ENCODE measurements at regions not wholly inside any gene's neighbourhood (a gene's known extent, or its start where the extent isn't known, plus 50 kb on each side); places are given as distances from the start of the nearest gene placed in this dataset.
"Not testable (repeated sequence)": the region's sequence is repeated elsewhere in the genome, so short reads cannot be mapped to it uniquely, and the experiment has no call there.

DNA sequence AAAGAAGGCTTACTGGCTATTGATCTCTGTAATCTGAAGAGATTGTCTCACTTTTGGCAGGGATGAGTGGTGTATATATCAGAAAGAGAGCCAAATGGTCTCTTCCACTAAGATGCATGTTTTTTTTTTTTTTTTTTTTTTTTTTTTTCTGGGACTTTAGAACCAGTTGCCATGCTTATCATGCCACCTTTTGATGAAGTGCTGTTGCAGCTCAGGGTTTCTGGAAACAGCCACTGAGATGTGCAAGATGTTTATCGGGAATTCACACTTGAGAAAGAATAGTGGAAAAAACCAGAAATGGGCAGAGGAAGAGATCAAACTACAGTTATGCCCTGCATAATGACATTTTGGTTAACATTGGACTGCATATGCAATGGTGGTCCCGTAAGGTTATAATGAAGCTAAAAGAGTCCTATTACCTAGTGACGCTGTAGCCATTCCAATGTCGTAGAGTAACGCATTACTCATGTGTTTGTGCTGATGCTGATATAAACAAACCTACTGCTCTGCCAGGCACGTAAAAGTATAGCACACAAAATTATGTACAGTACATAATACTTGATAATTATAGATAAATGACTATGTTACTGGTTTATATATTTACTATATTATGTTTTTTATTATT lies 121.0 kb downstream of the KLF5 start:
- no peak for DNase-seq
- in situ Hi-C loops (cut with MboI; ENCODE audit: low pct_unique_long_range_greater_than_20kb, low sequenced_read_pairs): no loop called here

DNA sequence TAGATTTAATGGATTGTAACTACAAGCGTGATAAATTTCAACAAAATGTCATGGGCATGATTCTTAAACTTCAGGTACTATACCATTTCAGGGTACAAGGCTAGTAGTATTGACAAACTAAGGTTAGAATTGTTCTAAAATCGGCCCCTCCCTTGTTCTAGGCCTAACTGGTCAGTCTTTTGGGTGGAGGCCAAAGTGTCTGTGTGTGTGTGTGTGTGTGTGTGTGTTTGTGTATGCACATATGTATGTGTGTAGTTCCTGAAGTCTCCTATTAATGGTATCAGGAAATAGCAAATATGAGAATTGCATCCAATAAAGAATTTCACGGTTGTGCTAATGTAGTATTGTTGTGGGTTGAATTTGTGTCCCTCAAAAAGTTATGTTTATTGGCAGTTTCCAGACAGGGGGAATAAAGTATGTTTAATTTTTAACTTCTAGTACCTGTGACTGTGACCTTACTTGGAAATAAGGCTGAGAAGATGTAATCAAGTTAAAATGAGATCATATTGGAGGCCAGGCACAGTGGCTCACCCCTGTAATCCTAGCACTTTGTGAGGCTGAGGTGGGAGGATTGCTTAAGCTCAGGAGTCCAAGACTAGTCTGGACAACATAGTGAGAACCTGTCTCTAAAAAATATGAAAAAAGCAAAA lies 119.2 kb downstream of the KLF5 start:
- no peak for DNase-seq
- in situ Hi-C loops (cut with MboI; ENCODE audit: low pct_unique_long_range_greater_than_20kb, low sequenced_read_pairs): no loop called here

DNA sequence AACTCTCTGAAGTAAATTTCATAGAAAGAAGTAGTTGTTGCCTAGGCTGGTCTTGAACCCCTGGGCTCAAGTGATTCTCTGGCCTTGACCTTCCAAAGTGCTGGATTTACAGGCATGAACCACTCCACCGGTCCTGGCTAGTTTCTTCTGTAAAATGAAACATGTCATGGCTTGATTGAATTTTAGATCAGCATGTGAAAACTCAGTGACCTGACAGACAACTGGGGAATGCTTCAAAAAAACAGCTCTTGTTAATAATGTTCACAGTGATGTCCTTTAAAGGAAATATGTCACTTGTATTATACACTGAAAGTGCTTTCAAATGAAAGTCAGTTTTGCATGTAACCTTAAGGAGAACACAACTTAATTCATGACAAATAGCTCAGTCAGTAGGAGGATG lies 118.2 kb downstream of the KLF5 start:
- no peak for DNase-seq
- in situ Hi-C loops (cut with MboI; ENCODE audit: low pct_unique_long_range_greater_than_20kb, low sequenced_read_pairs): no loop called here

DNA sequence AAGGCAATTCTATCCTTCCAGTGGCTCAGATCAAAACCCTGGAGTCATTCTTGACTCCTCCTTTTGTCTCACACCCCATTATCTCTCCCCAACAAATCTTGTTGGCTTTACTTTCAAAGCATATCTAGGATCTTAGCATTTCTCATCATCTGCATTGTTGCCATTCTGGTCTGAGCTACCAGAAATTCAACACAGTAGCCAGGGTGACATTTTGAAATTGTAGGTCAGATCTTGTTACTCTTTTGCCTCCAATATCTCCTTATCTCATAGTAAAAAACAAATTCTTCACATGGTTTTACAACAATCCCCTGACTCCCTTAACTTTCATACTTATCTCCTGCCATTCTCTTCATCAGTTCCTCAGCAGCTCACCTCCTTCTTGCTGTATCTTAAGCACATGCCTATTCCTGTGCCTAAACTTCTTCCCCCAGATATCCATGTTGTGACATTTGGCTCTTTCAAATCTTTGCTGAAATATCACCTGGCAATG lies 115.8 kb downstream of the KLF5 start:
- in situ Hi-C loops (cut with MboI; ENCODE audit: low pct_unique_long_range_greater_than_20kb, low sequenced_read_pairs): no loop called here
- DNase-seq: no peak

DNA sequence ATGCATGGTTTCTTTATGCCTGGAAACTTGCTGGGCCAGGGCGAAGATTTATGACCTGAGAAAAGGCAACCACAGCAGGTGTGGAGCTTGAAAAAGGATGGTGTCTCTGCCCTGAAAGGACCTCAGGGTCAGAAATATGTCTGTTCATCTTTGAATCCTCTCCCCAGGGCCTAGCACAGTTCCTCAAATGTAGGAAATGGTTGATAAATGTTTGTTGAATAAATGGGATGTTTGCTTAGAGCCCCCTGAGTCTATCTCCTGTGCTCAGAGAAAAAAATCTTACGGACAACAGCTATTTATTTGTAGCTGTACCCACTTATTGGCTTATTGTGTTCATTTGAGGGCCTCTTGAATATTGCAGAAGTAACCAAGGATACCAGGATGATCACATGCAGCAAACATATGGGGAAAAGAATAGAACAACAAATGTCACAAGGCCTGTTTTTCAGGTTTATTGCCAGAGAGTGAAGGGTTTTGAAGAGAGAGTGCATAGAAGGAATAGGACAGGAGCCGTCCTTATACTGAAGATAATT lies 114.5 kb downstream of the KLF5 start:
- DNase-seq: no peak
- in situ Hi-C loops (cut with MboI; ENCODE audit: low pct_unique_long_range_greater_than_20kb, low sequenced_read_pairs): no loop called here

DNA sequence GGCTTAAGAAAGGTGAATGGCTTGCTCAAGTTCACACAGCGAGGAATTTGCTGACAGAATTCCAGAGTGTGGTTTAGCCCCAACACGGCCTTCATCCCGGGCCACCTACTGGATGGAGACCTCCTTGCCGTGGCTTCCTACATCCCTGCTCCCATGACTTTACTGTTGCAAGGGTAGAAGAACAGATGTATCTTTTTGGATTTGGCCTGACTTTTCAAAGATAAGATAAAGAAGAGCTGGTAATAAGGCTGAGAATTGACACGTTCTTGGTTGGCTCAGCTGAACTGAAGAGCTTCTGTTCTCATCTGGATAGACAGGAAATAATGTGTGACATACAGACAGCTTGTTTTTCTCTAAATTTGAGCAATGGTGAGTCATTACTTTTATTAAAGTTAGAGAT lies 113.1 kb downstream of the KLF5 start:
- DNase-seq: no peak
- in situ Hi-C loops (cut with MboI; ENCODE audit: low pct_unique_long_range_greater_than_20kb, low sequenced_read_pairs): no loop called here

DNA sequence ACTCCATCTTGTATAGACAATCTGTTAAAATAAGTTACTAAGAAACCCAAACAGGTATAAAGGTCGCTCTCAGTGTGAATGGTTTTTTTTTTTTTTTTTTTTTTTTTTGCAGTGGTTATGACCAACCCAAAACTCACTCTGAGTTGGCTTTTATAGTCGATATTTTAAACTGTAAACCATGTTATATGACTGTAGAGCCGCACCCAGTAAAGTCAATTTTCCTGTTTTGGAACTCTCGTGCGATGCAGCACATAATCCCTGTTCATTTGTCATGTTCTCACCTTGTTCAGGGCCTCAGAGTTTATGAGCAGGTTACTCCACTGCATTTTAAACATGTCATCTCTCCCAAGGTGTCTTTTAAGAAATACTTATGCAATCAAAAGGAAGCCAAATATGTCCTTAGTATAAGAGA lies 112.5 kb downstream of the KLF5 start:
- DNase-seq: no peak
- in situ Hi-C loops (cut with MboI; ENCODE audit: low pct_unique_long_range_greater_than_20kb, low sequenced_read_pairs): no loop called here

DNA sequence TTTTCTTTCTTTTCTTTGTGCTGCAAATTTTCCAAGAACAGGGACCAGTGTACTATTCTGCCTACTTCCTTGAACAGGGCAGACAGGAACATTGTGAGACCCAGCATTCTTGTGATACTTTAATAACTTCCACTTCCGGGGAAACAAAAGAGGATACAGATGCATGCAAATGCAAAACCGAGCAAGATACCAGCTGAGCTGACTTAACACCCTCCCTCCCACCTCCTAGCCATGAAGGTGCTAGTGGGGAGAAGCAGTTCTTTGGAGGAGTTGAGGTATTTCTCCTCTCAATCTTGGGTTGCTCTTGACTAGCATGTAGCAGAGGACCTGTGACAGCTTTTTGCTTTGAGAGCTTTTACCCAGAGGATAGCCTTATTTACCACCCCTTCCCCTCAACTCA lies 111.2 kb downstream of the KLF5 start:
- in situ Hi-C loops (cut with MboI; ENCODE audit: low pct_unique_long_range_greater_than_20kb, low sequenced_read_pairs): no loop called here
- DNase-seq: no peak

DNA sequence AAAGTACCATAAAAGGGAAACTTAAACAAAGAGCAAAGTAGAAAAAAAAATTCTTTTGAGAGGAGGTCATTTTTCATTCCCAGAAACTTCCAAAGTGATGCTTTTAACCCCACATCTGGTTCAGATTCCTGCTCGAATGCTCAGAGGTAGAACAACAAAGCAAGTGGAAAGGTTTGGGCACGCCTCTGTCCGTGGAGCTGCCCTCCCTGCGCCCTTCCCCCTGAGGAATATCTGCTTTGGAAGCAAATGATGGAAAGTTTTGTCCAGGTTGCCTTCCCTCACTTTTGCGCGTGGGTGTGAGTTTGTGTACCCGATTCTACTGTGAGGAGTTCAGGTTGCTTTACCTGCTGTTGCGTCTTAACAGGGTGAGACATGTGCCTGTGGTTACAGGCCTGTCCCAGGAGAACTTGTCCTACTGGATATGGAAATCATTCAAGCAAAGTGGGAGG lies 110.2 kb downstream of the KLF5 start:
- in situ Hi-C loops (cut with MboI; ENCODE audit: low pct_unique_long_range_greater_than_20kb, low sequenced_read_pairs): no loop called here
- no peak for DNase-seq

DNA sequence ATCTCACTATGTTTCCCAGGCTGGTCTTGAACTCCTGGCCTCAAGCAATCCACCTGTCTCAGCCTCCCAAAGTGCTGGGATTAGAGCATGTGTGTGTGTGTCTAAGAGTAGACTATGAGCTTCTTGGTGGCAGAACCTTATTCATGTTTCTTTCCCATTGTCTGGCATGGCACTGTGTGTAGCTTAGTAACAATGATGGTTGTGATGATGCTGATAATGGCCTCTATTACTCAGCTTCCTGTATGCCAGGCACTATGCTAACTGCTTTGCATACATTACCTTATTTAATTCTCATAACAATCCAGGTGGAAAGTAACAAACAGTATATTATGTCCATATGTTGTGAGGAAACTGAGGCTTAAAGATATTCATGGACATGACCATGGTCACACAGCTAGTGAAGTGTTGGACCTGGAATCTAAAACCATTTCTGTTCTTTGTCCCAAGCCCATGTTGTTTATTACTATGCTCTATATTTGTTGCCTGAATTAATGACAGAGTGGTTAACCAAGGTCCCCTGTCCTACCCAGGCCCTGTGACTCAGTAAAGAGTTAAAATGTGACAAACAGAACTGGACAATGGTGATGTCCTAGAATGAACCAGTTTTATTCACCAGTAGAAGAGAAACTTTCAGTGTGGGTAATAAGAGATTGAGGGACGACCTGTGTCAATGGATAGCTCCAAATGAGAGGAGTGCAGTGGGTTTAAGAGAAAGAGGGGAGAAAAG lies 109.6 kb downstream of the KLF5 start:
- DNase-seq: no peak

DNA sequence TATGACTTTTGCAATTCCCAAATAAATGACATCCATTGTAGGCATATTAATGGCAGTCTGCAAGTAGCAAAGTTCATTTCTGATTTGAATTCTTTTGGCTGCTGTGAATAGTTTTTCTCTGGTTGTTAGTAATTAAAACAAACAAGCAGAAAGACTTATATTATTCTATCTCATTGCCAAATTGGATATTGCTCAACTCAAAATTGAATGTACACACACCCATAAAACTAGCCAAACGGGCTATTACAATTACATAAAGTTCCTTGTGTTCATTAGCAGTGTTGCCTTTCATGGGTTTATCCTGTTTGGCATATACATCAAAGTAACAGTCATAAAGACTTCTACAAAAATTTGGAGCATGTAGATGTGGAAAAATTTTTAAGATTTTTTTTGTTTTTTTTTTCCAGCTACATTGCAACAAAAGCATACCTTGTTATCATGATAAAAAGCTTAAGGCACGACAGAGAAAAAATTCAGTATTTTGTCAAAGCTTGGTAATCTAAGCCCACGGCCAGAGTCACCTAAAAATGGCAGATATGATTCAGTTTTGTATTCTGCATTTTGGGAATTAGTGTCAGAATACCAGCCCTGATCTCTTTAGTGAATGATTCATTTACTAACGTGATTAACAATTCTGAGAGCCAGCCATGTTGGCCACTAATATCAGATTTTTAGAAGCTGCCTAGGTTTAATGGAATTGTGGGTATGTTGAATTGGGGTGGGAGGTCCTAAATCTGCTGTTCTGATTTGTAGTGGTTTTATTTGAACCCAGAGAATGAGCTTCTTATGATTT lies 108.4 kb downstream of the KLF5 start:
- no peak for DNase-seq
- in situ Hi-C loops (cut with MboI; ENCODE audit: low pct_unique_long_range_greater_than_20kb, low sequenced_read_pairs): no loop called here

More for the DNA sequence above, 109.6 kb downstream of the KLF5 start:
- in situ Hi-C loops (cut with MboI; ENCODE audit: low pct_unique_long_range_greater_than_20kb, low sequenced_read_pairs): no loop called here

DNA sequence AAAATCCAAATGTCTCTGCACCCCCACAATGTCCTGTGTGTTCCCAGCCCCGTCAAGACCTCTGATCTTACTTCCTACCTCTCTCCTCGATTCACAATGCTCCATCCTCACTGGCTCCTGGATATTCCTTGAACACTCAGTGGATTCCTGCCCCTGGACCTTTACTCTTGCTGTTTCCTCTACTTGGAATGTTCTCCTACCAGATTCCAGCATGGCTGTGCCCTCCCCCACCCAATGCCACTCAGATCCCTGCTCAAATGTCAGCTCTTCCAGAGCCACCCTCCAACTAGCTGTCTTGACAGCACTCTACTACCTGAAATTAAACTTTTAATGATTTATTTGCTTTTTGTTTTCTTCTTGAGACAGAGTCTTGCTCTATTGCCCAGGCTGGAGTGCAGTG lies 107.4 kb downstream of the KLF5 start:
- in situ Hi-C loops (cut with MboI; ENCODE audit: low pct_unique_long_range_greater_than_20kb, low sequenced_read_pairs): no loop called here
- DNase-seq: no peak

DNA sequence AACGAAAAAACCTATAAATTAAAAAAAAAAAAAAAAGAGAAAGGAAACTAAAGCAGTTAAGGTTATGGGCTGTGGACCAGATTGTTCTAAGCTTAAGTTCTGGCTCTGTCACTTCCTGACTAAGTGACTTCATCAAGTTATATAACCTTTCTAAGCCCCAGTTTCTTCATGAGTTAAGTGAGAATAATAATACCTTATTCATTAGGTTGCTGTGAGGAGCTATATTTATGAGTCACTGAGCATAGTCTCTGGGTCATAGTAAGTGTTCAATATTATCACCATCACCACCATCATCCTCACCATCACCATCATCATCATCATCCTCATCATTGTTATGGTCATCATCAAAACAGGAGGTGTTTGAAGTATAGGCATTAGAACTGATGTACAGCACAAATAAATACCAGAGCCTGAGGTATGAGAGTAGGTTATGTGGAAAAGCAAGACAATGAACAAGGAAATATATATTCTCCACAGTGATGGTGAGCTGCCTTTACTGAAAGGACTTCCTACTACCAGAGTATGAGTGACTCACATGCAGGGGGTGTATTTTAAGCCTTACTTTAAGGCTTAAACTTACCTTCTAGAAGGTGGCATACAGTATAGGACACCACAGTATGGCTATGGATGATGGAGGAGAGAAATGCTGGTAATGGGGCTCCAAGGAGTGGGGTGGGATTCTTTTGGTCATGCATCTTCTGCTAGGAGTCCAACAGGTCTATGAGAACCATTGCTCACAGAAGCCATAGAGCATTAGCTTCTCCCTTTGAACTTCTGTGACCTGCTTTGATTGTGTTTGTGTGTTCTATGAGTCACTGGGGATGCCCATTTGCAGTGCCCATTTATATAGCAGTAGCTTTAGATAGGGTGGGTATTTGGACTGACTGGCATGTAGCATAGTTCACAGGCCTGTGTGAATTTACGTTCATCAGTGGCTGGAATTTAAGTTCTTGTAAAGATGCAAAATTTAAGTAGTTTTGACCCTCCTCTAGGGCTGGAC lies 104.4 kb downstream of the KLF5 start:
- no peak for DNase-seq
- in situ Hi-C loops (cut with MboI; ENCODE audit: low pct_unique_long_range_greater_than_20kb, low sequenced_read_pairs): no loop called here

DNA sequence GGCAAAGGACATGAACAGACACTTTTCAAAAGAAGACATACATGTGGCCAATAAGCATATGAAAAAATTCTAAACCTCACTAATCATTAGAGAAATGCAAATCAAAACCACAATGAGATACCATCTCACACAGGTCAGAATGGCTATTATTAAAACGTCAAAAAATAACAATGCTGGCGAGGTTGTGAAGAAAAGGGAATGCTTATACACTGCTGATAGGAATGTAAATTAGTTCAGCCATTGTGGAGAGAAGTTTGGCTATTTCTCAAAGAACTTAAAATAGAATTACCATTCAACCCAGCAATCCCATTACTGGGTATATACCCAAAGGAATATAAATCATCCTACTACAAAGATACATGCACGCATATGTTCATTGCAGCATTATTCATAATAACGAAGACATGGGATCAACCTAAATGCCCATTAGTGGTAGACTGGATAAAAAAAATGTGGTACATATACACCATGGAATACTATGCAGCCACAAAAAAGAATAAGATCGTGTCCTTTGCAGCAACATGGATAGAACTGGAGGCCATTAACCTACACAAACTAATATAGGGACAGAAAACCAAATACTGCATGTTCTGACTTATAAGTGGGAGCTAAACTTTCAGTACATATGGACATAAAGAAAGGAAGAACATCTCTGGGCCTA lies 101.7 kb downstream of the KLF5 start:
- DNase-seq; in situ Hi-C loops (cut with MboI; ENCODE audit: low pct_unique_long_range_greater_than_20kb, low sequenced_read_pairs): not testable (repeated sequence)

DNA sequence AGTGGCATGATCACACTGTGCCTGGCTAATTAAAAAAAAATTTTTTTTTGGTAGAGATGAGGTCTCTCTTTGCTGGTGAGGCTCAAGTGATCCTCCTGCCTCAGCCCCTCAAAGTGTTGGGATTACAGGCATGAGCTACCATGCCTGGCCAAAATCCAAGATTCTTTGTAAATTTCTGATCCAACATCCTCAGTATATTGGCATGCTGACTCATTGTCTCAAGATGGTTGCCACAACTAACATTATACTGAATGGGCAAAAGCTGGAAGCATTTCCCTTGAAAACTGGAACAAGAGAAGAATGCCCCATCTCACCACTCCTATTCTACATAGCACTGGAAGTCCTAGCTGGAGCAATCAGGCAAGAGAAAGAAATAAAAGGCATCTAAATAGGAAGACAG lies 100.0 kb downstream of the KLF5 start:
- DNase-seq: no peak
- in situ Hi-C loops (cut with MboI; ENCODE audit: low pct_unique_long_range_greater_than_20kb, low sequenced_read_pairs): no loop called here

DNA sequence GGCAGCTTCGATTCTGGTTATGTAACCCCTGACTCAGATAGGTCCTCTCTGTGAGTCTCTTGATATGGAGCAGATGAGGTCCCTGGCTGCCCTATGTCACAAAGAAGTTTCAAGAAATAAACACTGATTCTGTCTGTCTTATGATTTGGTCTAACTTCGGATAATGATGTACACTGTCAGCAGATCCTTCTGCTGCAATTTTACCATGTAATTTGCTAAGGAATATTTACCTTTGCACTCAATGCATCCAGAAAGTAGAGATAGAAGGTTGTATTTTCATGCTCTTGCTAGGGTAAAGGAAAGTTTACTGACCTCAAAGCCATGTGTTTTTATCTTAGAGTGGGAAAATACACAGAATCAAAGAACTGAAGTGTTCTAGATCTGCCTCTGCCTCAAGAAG lies 98.2 kb downstream of the KLF5 start:
- in situ Hi-C loops (cut with MboI; ENCODE audit: low pct_unique_long_range_greater_than_20kb, low sequenced_read_pairs): no loop called here
- DNase-seq: no peak

DNA sequence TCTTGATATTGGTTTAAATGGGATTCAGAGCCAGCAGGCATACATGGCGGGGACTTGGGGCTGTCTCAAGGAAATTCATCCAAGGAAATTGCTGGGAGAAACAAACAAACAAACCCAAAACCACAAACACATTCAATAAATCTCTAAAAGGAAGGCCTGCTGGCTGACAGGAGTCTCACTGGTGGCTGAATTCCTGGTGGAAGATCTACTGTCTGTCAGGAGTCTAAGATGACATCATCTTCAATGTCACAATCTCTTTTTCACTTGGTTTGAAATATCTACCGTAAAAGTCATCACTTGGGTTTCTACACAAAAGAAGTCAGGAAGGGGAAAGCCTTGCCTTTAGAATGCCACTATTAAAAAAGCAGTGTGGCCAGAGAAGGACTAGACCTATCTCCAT lies 87.9 kb downstream of the KLF5 start:
- in situ Hi-C loops (cut with MboI; ENCODE audit: low pct_unique_long_range_greater_than_20kb, low sequenced_read_pairs): no loop called here
- no peak for DNase-seq

DNA sequence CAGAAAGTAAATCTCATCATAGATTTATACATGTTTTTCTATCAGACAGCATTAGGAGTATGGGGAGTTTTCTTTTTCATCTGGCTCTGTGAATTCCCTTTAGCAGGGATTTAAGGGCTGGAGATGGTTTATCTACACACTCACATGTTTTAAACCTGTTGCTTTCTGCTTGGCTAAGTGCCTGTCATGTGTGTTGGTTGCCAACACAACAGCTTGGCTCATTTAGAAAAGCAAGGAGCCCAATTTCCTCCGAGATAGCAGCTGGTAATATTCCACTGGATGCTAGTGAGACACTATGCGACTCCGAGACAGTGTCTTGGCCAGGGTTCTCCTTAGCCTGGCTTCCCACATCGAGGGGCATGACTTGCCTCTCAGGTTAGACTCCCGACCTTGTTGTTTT lies 83.3 kb downstream of the KLF5 start:
- no peak for DNase-seq
- in situ Hi-C loops (cut with MboI; ENCODE audit: low pct_unique_long_range_greater_than_20kb, low sequenced_read_pairs): no loop called here
